Activated B cell treated with CpG ODN at 0.5 μM for 24 hours (primary cell): ENCODE measurements at regions not wholly inside any gene's neighbourhood (a gene's known extent, or its start where the extent isn't known, plus 50 kb on each side); places are given as distances from the start of the nearest gene placed in this dataset.
A peak's percentile ranks its signal among the peaks of the same experiment; 100 is the strongest.

Source experiments
- ATAC-seq: fragments of 200-7000 bp; cut with Tn5 transposase; one replicate; pipeline ENCODE4 v1.10.0; 2021; ENCODE audit warnings: low read depth, mild to moderate bottlenecking, moderate library complexity
- CTCF ChIA-PET: fragments of 350-600 bp; sonication (Branson Sonifier 250); formaldehyde crosslinking; loops from one replicate; lab custom pipeline; 2021; ENCODE audit warnings: antibody characterized with exemption; lab: Charles Lee
- POLR2A ChIA-PET: fragments of 350-600 bp; sonication (Branson Sonifier 250); formaldehyde crosslinking; loops from one replicate; lab custom pipeline; 2021; ENCODE audit warnings: antibody characterized with exemption; lab: Charles Lee
- DNase-seq: peaks from one replicate; pipeline ENCODE4 v3.0.0; 2022
- H3K27ac Mint-ChIP-seq: one replicate; pipeline ENCODE4 v1.8.0; 2020; ENCODE audit warnings: mixed read lengths
- H3K27me3 Mint-ChIP-seq: one replicate; pipeline ENCODE4 v1.8.0; 2021; ENCODE audit warnings: mixed read lengths
- H3K36me3 Mint-ChIP-seq: one replicate; pipeline ENCODE4 v1.8.0; 2021; ENCODE audit warnings: low read depth, mixed read lengths
- H3K4me1 Mint-ChIP-seq: one replicate; pipeline ENCODE4 v1.8.0; 2021; ENCODE audit warnings: mixed read lengths
- H3K4me3 Mint-ChIP-seq: one replicate; pipeline ENCODE4 v1.8.0; 2020; ENCODE audit warnings: mild to moderate bottlenecking, mixed read lengths
- H3K9me3 Mint-ChIP-seq: one replicate; pipeline ENCODE4 v1.8.0; 2020; ENCODE audit warnings: mixed read lengths
- CTCF ChIP-seq: fragments of 200-600 bp; IDR thresholded peaks from one replicate; pipeline ENCODE4 v1.8.0; 2022; ENCODE audit warnings: antibody characterized with exemption, mild to moderate bottlenecking
- intact Hi-C: fragments of 100-400 bp; cut with micrococcal nuclease; formaldehyde crosslinking; loops from one replicate; pipeline ENCODE4 v1.15.1; 2024

DNA sequence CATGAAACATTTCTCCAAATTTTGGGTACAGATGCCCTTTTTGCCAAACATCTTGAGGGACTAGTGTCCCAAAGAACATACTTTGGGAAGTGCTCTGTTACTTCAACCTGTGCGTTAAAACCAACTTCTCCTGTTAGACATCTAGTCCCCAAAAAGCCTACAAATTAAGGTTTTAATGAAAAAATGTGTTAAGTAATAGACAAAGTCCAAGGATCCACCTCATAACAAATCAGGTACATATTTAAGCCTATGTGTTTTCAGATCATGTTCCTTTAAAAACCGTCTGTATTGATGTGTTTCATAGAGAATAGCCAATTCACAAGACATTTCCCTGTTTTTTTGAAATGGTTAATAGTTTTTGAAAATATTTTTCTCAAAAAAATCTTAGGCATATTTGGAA, 174.8 kb upstream of the FAM20A start:
- H3K4me1 Mint-ChIP-seq: peaks cover 23% of the 10 kb centered on the region
- TF ChIP-seq CTCF: no peak
- no peaks in the 10 kb centered on the region for H3K27me3 Mint-ChIP-seq
- no peak overlapping the region for H3K27ac Mint-ChIP-seq
- H3K36me3 Mint-ChIP-seq: no peaks in the 10 kb centered on the region
- intact Hi-C loops: loop anchor here (2.0 to 5.0 kb wide), 3 partner anchors 131 to 343 kb away; no protein-coding TSS in a partner anchor
- ATAC-seq (no peak), DNase-seq (no peak)
- CTCF ChIA-PET: interaction anchor here (1.2 to 5.7 kb wide), 9 partner anchors 10 to 745 kb away, joined by 3 to 52 read pairs (median 5); no protein-coding TSS in a partner anchor
- H3K9me3 Mint-ChIP-seq: no peaks in the 10 kb centered on the region
- no peak overlapping the region for H3K4me3 Mint-ChIP-seq
- POLR2A ChIA-PET: no interaction called here

DNA sequence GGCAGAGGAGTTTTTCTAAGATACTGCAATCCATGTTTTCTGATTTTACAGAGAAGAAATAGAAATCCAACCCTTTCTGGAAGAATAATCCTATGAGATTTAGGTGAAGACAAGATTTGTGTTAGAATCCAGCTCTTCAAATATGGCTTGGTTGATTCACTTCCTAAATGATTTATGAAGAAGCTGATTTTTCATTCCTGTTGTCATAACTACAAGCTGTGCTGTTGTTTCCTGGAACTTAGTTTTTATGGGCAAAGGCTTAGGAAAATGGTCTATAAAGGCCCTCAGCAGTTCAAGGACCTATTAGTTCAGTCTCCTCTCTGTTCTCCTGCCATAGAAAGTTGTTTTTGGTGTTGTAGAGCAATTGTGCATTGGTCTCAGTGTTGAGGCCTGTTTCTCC, 174.2 kb upstream of the FAM20A start:
- no peak for ATAC-seq
- Mint-ChIP-seq H3K9me3 (no peaks in the 10 kb centered on the region), H3K27ac (peak overlapping the region; percentile 83), H3K36me3 (no peaks in the 10 kb centered on the region), H3K4me1 (peaks cover 23% of the 10 kb centered on the region), H3K27me3 (no peaks in the 10 kb centered on the region), H3K4me3 (no peak overlapping the region)
- no peak for TF ChIP-seq CTCF
- DNase-seq: no peak
- ChIA-PET POLR2A (no interaction called here), CTCF (interaction anchor here (1.2 to 5.7 kb wide), 6 partner anchors 341 to 746 kb away, joined by 3 to 52 read pairs (median 17); no protein-coding TSS in a partner anchor)
- intact Hi-C loops: loop anchor here (2.0 to 5.0 kb wide), 3 partner anchors 132 to 343 kb away; no protein-coding TSS in a partner anchor

DNA sequence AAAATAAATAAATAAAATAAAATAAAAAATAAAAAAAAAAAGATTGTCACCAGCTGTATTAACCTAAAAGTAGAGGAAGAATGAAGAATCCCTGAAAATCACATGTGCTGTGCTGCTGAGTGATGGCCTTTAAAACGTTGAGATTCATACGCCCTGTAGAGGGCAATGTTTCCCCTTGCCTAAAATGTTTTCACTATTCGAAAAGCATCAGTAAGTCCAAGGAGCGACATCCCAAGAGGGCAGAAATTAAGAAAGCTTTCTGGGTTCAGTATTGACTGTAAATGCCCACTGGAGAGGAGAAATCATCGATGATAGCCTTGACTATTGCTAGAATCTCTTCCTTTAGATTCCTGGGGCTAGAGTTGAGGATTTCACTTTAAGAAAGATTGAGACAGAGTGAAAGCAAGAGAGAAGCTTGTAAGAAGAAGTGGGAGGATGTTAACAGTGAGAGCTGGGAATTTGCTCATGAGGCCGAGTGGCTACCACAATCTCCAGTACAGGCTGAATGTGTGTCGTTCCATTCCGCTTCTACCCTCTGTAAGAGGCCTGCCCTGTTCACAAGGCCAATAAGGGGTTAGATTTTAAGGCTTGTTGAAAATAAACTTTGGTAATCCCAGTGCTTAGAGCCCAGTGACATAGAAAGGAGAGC, 170.8 kb upstream of the FAM20A start:
- peak overlapping the region; percentile 70 for H3K4me3 Mint-ChIP-seq
- H3K27me3 Mint-ChIP-seq: no peaks in the 10 kb centered on the region
- TF ChIP-seq CTCF: peak; percentile 17
- H3K4me1 Mint-ChIP-seq: peaks cover 20% of the 10 kb centered on the region
- POLR2A ChIA-PET: no interaction called here
- intact Hi-C loops: loop anchor here (1.0 to 5.0 kb wide), 4 partner anchors 463 to 750 kb away; no protein-coding TSS in a partner anchor
- DNase-seq: no peak
- H3K9me3 Mint-ChIP-seq: no peaks in the 10 kb centered on the region
- ATAC-seq: peak; percentile 79
- peak overlapping the region; percentile 69 for H3K27ac Mint-ChIP-seq
- H3K36me3 Mint-ChIP-seq: no peaks in the 10 kb centered on the region
- CTCF ChIA-PET: interaction anchor here (0.8 to 2.3 kb wide), 15 partner anchors 13 to 479 kb away, joined by 3 to 28 read pairs (median 4); no protein-coding TSS in a partner anchor

DNA sequence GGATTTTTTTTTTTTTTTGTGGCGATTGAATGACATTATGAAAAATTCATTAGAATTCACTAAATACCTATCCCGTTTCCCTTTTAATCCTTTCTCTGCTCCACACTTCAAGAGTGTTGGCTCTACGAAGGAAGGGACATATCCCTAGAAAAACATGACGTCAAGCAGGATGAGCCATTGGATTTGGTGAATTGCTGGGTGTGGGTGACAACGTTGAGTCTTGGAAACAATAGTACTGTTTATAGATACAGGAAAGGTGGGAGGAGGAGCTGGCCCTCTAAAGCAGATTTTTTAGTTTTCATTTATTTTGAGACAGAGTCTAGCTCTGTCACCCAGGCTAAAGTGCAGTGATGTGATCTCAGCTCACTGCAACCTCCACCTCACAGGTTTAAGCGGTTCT, 167.6 kb upstream of the FAM20A start:
- CTCF ChIA-PET: no interaction called here
- Mint-ChIP-seq H3K4me3 (no peak overlapping the region), H3K27ac (no peak overlapping the region), H3K27me3 (no peaks in the 10 kb centered on the region), H3K4me1 (peaks cover 8% of the 10 kb centered on the region), H3K9me3 (no peaks in the 10 kb centered on the region), H3K36me3 (no peaks in the 10 kb centered on the region)
- intact Hi-C loops: no loop called here
- ATAC-seq (no peak), DNase-seq (no peak)
- POLR2A ChIA-PET: no interaction called here
- TF ChIP-seq CTCF: no peak

- Mint-ChIP-seq H3K36me3 (no peaks in the 10 kb centered on the region), H3K4me1 (no peaks in the 10 kb centered on the region), H3K9me3 (no peaks in the 10 kb centered on the region), H3K4me3 (no peak overlapping the region), H3K27ac (no peak overlapping the region), H3K27me3 (peaks cover 2% of the 10 kb centered on the region)
- intact Hi-C loops: no loop called here
- ATAC-seq: no peak
- TF ChIP-seq CTCF: no peak
- CTCF ChIA-PET: interaction anchor here (1.5 kb wide), 1 partner anchor 11 kb away, joined by 4 read pairs; no protein-coding TSS in a partner anchor
- POLR2A ChIA-PET: no interaction called here
- DNase-seq: no peak
These were observed 165.5 kb upstream of the FAM20A start for GRCh38 chr17:68766640-68767039.
